ENCODE measurements at regions not wholly inside any gene's neighbourhood (a gene's known extent, or its start where the extent isn't known, plus 50 kb on each side); places are given as distances from the start of the nearest gene placed in this dataset.

DNA sequence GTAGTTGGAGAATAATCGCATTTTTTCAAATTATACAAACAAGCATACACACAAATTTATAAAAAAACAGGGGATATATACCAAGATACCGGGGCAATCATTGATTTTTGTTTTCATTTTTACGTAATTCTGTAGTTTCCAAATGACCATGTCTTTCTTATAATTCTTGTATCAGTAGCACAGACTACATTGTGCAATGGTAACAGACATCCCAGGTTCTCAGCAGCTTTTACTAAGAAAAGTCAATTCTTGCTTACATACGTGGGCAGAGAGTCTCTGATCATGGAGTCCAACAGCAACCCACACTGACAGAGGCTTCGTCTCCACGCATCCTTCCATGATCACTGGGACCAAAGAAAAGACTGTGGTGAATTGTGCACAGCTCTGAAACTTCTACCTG, 441.3 kb downstream of the TBL1XR1 start:
- TF ChIP-seq YY1 (IDR thresholded peaks at IDR 0.05; ENCODE audit: insufficient read depth, insufficient read length) (no peak), ZNF274 (IDR thresholded peaks at IDR 0.05; ENCODE audit: low read depth, low read length) (no peak)
